WTC11 (cell line): ENCODE measurements at regions not wholly inside any gene's neighbourhood (a gene's known extent, or its start where the extent isn't known, plus 50 kb on each side); places are given as distances from the start of the nearest gene placed in this dataset.

ENCODE experiments used
- ATAC-seq: fragments of 200-7000 bp; cut with Tn5 transposase; 2 replicates; pipeline ENCODE4 v1.10.0; 2021; ENCODE audit warnings: mild to moderate bottlenecking, moderate library complexity
- CTCF ChIA-PET: fragments of 300-600 bp; sonication (Branson Sonifier 250); formaldehyde crosslinking; loops from one replicate; lab custom pipeline; 2021; ENCODE audit warnings: antibody characterized with exemption; lab: Charles Lee
- POLR2A ChIA-PET: fragments of 350-600 bp; sonication (Branson Sonifier 250); formaldehyde crosslinking; loops from one replicate; lab custom pipeline; 2021; ENCODE audit warnings: antibody characterized with exemption; lab: Charles Lee
- DNase-seq: peaks from one replicate; pipeline ENCODE4 v3.0.0; 2021; ENCODE audit warnings: low spot score
- H3K27ac Mint-ChIP-seq: 2 replicates; pipeline ENCODE4 v1.8.0; 2021; ENCODE audit warnings: mixed read lengths
- H3K27me3 Mint-ChIP-seq: 2 replicates; pipeline ENCODE4 v1.8.0; 2021; ENCODE audit warnings: low read depth, mild to moderate bottlenecking, moderate library complexity, mixed read lengths
- H3K36me3 Mint-ChIP-seq: 2 replicates; pipeline ENCODE4 v1.8.0; 2021; ENCODE audit warnings: mixed read lengths
- H3K4me1 Mint-ChIP-seq: 2 replicates; pipeline ENCODE4 v1.8.0; 2022; ENCODE audit warnings: mixed read lengths
- H3K4me3 Mint-ChIP-seq: 2 replicates; pipeline ENCODE4 v1.8.0; 2021; ENCODE audit warnings: mild to moderate bottlenecking, moderate library complexity, mixed read lengths
- H3K9me3 Mint-ChIP-seq: 2 replicates; pipeline ENCODE4 v1.8.0; 2021; ENCODE audit warnings: mixed read lengths
- AFF4 ChIP-seq: sonication (generic); formaldehyde crosslinking; IDR thresholded peaks from 2 replicates; pipeline ENCODE4 v1.8.1; 2023; ENCODE audit warnings: mild to moderate bottlenecking, missing genetic modification reagents, borderline replicate concordance
- CTCF ChIP-seq: fragments of 200-600 bp; IDR thresholded peaks from 2 replicates; pipeline ENCODE4 v1.8.0; 2022; ENCODE audit warnings: antibody characterized with exemption
- MAX ChIP-seq: sonication (generic); formaldehyde crosslinking; IDR thresholded peaks from 2 replicates; pipeline ENCODE4 v1.8.0; 2022; ENCODE audit warnings: mild to moderate bottlenecking, missing genetic modification reagents
- NR3C1 ChIP-seq: sonication (generic); formaldehyde crosslinking; conservative IDR thresholded peaks from 2 replicates; pipeline ENCODE4 v1.8.1; 2023; ENCODE audit warnings: low read depth, mild to moderate bottlenecking, missing genetic modification reagents
- ZNF138 ChIP-seq: sonication (generic); formaldehyde crosslinking; conservative IDR thresholded peaks from 2 replicates; pipeline ENCODE4 v1.8.1; 2022; ENCODE audit warnings: mild to moderate bottlenecking, moderate library complexity, missing genetic modification reagents
- ZNF281 ChIP-seq: sonication (generic); formaldehyde crosslinking; IDR thresholded peaks from 2 replicates; pipeline ENCODE4 v1.8.0; 2023; ENCODE audit warnings: mild to moderate bottlenecking, missing genetic modification reagents
- ZNF317 ChIP-seq: sonication (generic); formaldehyde crosslinking; IDR thresholded peaks from 2 replicates; pipeline ENCODE4 v1.8.1; 2023; ENCODE audit warnings: low read depth, mild to moderate bottlenecking, moderate library complexity, missing genetic modification reagents, borderline replicate concordance
- ZNF425 ChIP-seq: fragments of 250-450 bp; sonication (Bioruptor Pico); conservative IDR thresholded peaks from 2 replicates; pipeline ENCODE4 v1.9.0; 2021; ENCODE audit warnings: mild to moderate bottlenecking
- ZNF512 ChIP-seq: sonication (generic); formaldehyde crosslinking; IDR thresholded peaks from 2 replicates; pipeline ENCODE4 v1.8.1; 2022; ENCODE audit warnings: missing genetic modification reagents, borderline replicate concordance
- ZNF671 ChIP-seq: fragments of 250-450 bp; sonication (Bioruptor Pico); IDR thresholded peaks from 2 replicates; pipeline ENCODE4 v1.8.0; 2021; ENCODE audit warnings: mild to moderate bottlenecking

- Mint-ChIP-seq H3K4me1 (no peaks in the 10 kb centered on the region), H3K36me3 (peaks cover 12% of the 10 kb centered on the region; the same call in 1 of the 2 replicates), H3K9me3 (peaks cover 22% of the 10 kb centered on the region), H3K27me3 (no peaks in the 10 kb centered on the region; the same call in 1 of the 2 replicates), H3K4me3 (no peak overlapping the region), H3K27ac (no peak overlapping the region)
- CTCF ChIA-PET, result interaction anchor here (0.6 to 1.9 kb wide), 9 partner anchors 17 to 552 kb away, joined by 3 to 15 read pairs (median 3); no protein-coding TSS in a partner anchor
- DNase-seq, result no peak
- POLR2A ChIA-PET, result interaction anchor here (0.5 kb wide), 1 partner anchor 76 kb away, joined by 3 read pairs; no protein-coding TSS in a partner anchor
- peak; percentile 79 for ATAC-seq
- TF ChIP-seq CTCF (peak; percentile 36), ZNF281 (CRISPR knock-in tag) (no peak), ZNF425 (no peak)
These were observed 1306.5 kb upstream of the CDH9 start for GRCh38 chr5:28344836-28345433.

- H3K4me1 Mint-ChIP-seq, result no peaks in the 10 kb centered on the region
- ChIA-PET POLR2A (no interaction called here), CTCF (no interaction called here)
- ATAC-seq, result no peak
- peaks cover 7% of the 10 kb centered on the region for H3K36me3 Mint-ChIP-seq
- H3K27me3 Mint-ChIP-seq, result no peaks in the 10 kb centered on the region
- H3K9me3 Mint-ChIP-seq, result peaks cover 29% of the 10 kb centered on the region
- TF ChIP-seq AFF4 (CRISPR knock-in tag), result no peak
- TF ChIP-seq MAX (CRISPR knock-in tag), result no peak
- TF ChIP-seq ZNF671 (CRISPR knock-in tag), result no peak
- TF ChIP-seq ZNF317 (CRISPR knock-in tag), result no peak
- no peak for TF ChIP-seq ZNF138 (CRISPR knock-in tag)
- TF ChIP-seq NR3C1 (CRISPR knock-in tag), result no peak
- TF ChIP-seq ZNF512 (CRISPR knock-in tag), result no peak
- TF ChIP-seq, all 79 proteins: peak for 0
- DNase-seq, result no peak
- no peak overlapping the region for H3K4me3 Mint-ChIP-seq
- no peak overlapping the region for H3K27ac Mint-ChIP-seq
These were observed 1290.8 kb upstream of the CDH9 start for GRCh38 chr5:28329176-28329575.
